HEK293 (cell line): ENCODE measurements at regions not wholly inside any gene's neighbourhood (a gene's known extent, or its start where the extent isn't known, plus 50 kb on each side); places are given as distances from the start of the nearest gene placed in this dataset.

Experiments
- CTCF ChIA-PET: fragments of 350-600 bp; formaldehyde crosslinking; extraction: SDS; loops from one replicate; lab custom pipeline; 2021; ENCODE audit warnings: antibody characterized with exemption; lab: Yijun Ruan, JAX
- POLR2A ChIA-PET: fragments of 300-600 bp; formaldehyde crosslinking; extraction: SDS; loops from one replicate; lab custom pipeline; 2020; ENCODE audit warnings: antibody characterized with exemption, inconsistent platforms; lab: Yijun Ruan, JAX
- H3K27ac ChIP-seq: fragments of 200-500 bp; sonication (Bioruptor generic); 2 replicates; pipeline ENCODE4 v1.5.1; 2014; ENCODE audit warnings: low read depth, low read length, control low read depth, inconsistent platforms; ENCODE audit errors: extremely low read depth
- H3K36me3 ChIP-seq, 2 experiments: fragments of 200-500 bp in 1 of 2; sonication (Bioruptor generic) in 1 of 2; 1 replicate in 1 of 2; 2 replicates in 1 of 2; pipeline ENCODE4 v1.5.1; 2014 to 2017; ENCODE audit warnings: inconsistent platforms in 2 of 2, low read length in 2 of 2; ENCODE audit not compliant: control insufficient read depth in 2 of 2, insufficient read depth in 1 of 2
- H3K4me1 ChIP-seq: fragments of 200-500 bp; sonication (Bioruptor generic); 2 replicates; pipeline ENCODE4 v1.5.1; 2014; ENCODE audit warnings: mild to moderate bottlenecking, low read length, inconsistent platforms; ENCODE audit not compliant: control insufficient read depth, insufficient read depth
- H3K4me3 ChIP-seq: 2 replicates; pipeline ENCODE4 v1.5.1; 2011; ENCODE audit warnings: low read depth, mild to moderate bottlenecking, control low read depth, low read length, moderate library complexity
- H3K9me3 ChIP-seq: fragments of 200-500 bp; sonication (Bioruptor generic); 2 replicates; pipeline ENCODE4 v1.5.1; 2014; ENCODE audit warnings: low read depth, low read length, inconsistent platforms; ENCODE audit not compliant: control insufficient read depth, insufficient read depth
- EGR2 ChIP-seq: fragments of 450-650 bp; formaldehyde crosslinking; IDR thresholded peaks from 2 replicates; pipeline ENCODE4 v1.5.1; 2016; ENCODE audit warnings: low read depth, missing biosample characterization, missing genetic modification characterization
- GLIS1 ChIP-seq: fragments of 450-650 bp; formaldehyde crosslinking; IDR thresholded peaks from 2 replicates; pipeline ENCODE4 v1.5.1; 2016; ENCODE audit warnings: missing biosample characterization, missing genetic modification characterization
- SP2 ChIP-seq: fragments of 450-650 bp; formaldehyde crosslinking; IDR thresholded peaks from 2 replicates; pipeline ENCODE4 v1.5.1; 2016; ENCODE audit warnings: missing biosample characterization, missing genetic modification characterization
- YY1 ChIP-seq: fragments of 450-650 bp; formaldehyde crosslinking; IDR thresholded peaks from 2 replicates; pipeline ENCODE4 v1.5.1; 2018; ENCODE audit warnings: missing biosample characterization, missing genetic modification characterization
- ZNF157 ChIP-seq: fragments of 450-650 bp; formaldehyde crosslinking; IDR thresholded peaks from 2 replicates; pipeline ENCODE4 v1.5.1; 2016; ENCODE audit warnings: missing biosample characterization, missing genetic modification characterization
- ZNF302 ChIP-seq: fragments of 450-650 bp; formaldehyde crosslinking; IDR thresholded peaks from 2 replicates; pipeline ENCODE4 v1.5.1; 2016; ENCODE audit warnings: missing biosample characterization, missing genetic modification characterization, low read depth
- ZNF404 ChIP-seq: fragments of 450-650 bp; formaldehyde crosslinking; IDR thresholded peaks from 2 replicates; pipeline ENCODE4 v1.5.1; 2017; ENCODE audit warnings: missing biosample characterization, missing genetic modification characterization
- ZNF473 ChIP-seq: fragments of 450-650 bp; formaldehyde crosslinking; IDR thresholded peaks from 2 replicates; pipeline ENCODE4 v1.5.1; 2017; ENCODE audit warnings: missing biosample characterization, missing genetic modification characterization
- ZNF777 ChIP-seq: fragments of 450-650 bp; formaldehyde crosslinking; IDR thresholded peaks from 2 replicates; pipeline ENCODE4 v1.5.1; 2017; ENCODE audit warnings: missing biosample characterization, missing genetic modification characterization, borderline replicate concordance
- TF ChIP-seq, protein P1 (sequence below): fragments of 450-650 bp; formaldehyde crosslinking; IDR thresholded peaks from 2 replicates; pipeline ENCODE4; 2016; ENCODE audit warnings: missing biosample characterization, missing genetic modification characterization
- TF ChIP-seq, protein P2 (sequence below): fragments of 450-650 bp; formaldehyde crosslinking; IDR thresholded peaks from 2 replicates; pipeline ENCODE4 v1.5.1; 2016; ENCODE audit warnings: missing biosample characterization, missing genetic modification characterization
- TF ChIP-seq, protein P3 (sequence below): fragments of 450-650 bp; formaldehyde crosslinking; IDR thresholded peaks from 2 replicates; pipeline ENCODE4 v1.5.1; 2016; ENCODE audit warnings: missing biosample characterization, missing genetic modification characterization
- TF ChIP-seq, protein P4 (sequence below): fragments of 450-650 bp; formaldehyde crosslinking; IDR thresholded peaks from 2 replicates; pipeline ENCODE4 v1.5.1; 2017; ENCODE audit warnings: missing biosample characterization, missing genetic modification characterization
- TF ChIP-seq, protein P5 (sequence below): fragments of 450-650 bp; formaldehyde crosslinking; IDR thresholded peaks from 2 replicates; pipeline ENCODE4 v1.5.1; 2016; ENCODE audit warnings: missing biosample characterization, missing genetic modification characterization

DNA sequence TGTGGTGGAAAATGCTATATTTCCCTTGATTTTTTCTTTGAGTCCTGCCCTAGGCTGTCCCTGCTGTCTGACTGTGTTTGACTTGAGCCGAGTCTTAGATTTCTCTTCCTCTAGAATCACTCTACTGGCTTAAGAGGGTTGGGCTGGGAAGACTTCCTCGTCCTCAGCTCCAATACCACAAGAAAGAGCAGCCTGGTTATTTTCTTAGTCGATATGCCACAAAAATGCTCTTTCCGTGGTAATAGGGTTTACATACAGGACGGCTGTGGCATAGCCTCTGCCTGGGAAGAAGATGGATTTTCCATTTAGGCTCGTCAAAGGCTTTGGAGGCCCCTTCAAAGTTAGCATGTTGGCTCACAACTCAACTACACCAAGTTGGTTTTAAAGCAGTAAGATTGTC, 212.0 kb upstream of the IGFBP3 start:
- no peak overlapping the region for H3K4me3 ChIP-seq
- no peaks in the 10 kb centered on the region for H3K4me1 ChIP-seq
- H3K9me3 ChIP-seq = no peaks in the 10 kb centered on the region
- TF ChIP-seq YY1 (tag by site-specific recombination) = no peak
- TF ChIP-seq, protein P1, sequence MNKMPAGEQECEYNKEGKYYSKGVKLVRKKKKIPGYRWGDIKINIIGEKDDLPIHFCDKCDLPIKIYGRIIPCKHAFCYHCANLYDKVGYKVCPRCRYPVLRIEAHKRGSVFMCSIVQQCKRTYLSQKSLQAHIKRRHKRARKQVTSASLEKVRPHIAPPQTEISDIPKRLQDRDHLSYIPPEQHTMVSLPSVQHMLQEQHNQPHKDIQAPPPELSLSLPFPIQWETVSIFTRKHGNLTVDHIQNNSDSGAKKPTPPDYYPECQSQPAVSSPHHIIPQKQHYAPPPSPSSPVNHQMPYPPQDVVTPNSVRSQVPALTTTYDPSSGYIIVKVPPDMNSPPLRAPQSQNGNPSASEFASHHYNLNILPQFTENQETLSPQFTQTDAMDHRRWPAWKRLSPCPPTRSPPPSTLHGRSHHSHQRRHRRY (tag by site-specific recombination) = no peak
- TF ChIP-seq, protein P2, sequence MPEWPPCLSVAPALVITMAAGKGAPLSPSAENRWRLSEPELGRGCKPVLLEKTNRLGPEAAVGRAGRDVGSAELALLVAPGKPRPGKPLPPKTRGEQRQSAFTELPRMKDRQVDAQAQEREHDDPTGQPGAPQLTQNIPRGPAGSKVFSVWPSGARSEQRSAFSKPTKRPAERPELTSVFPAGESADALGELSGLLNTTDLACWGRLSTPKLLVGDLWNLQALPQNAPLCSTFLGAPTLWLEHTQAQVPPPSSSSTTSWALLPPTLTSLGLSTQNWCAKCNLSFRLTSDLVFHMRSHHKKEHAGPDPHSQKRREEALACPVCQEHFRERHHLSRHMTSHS = no peak
- no peak for TF ChIP-seq ZNF157 (tag by site-specific recombination)
- TF ChIP-seq, protein P3, sequence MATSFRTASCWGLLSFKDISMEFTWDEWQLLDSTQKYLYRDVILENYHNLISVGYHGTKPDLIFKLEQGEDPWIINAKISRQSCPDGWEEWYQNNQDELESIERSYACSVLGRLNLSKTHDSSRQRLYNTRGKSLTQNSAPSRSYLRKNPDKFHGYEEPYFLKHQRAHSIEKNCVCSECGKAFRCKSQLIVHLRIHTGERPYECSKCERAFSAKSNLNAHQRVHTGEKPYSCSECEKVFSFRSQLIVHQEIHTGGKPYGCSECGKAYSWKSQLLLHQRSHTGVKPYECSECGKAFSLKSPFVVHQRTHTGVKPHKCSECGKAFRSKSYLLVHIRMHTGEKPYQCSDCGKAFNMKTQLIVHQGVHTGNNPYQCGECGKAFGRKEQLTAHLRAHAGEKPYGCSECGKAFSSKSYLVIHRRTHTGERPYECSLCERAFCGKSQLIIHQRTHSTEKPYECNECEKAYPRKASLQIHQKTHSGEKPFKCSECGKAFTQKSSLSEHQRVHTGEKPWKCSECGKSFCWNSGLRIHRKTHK (tag by site-specific recombination) = no peak
- TF ChIP-seq ZNF404 (tag by site-specific recombination) = no peak
- no peak for TF ChIP-seq ZNF777 (tag by site-specific recombination)
- TF ChIP-seq, protein P4, sequence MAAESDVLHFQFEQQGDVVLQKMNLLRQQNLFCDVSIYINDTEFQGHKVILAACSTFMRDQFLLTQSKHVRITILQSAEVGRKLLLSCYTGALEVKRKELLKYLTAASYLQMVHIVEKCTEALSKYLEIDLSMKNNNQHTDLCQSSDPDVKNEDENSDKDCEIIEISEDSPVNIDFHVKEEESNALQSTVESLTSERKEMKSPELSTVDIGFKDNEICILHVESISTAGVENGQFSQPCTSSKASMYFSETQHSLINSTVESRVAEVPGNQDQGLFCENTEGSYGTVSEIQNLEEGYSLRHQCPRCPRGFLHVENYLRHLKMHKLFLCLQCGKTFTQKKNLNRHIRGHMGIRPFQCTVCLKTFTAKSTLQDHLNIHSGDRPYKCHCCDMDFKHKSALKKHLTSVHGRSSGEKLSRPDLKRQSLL = no peak
- TF ChIP-seq EGR2 (tag by site-specific recombination) = no peak
- TF ChIP-seq ZNF302 (tag by site-specific recombination) = no peak
- no peak for TF ChIP-seq ZNF473 (tag by site-specific recombination)
- TF ChIP-seq, all 188 proteins: peak for 0
- Histone ChIP-seq H3K36me3 (no peaks in the 10 kb centered on the region), H3K27ac (no peak overlapping the region)
- CTCF ChIA-PET = interaction anchor here (0.6 to 1.6 kb wide), 3 partner anchors 211 to 243 kb away, joined by 3 to 14 read pairs (median 4); partner anchors contain the start of gene IGFBP3
- POLR2A ChIA-PET = no interaction called here

DNA sequence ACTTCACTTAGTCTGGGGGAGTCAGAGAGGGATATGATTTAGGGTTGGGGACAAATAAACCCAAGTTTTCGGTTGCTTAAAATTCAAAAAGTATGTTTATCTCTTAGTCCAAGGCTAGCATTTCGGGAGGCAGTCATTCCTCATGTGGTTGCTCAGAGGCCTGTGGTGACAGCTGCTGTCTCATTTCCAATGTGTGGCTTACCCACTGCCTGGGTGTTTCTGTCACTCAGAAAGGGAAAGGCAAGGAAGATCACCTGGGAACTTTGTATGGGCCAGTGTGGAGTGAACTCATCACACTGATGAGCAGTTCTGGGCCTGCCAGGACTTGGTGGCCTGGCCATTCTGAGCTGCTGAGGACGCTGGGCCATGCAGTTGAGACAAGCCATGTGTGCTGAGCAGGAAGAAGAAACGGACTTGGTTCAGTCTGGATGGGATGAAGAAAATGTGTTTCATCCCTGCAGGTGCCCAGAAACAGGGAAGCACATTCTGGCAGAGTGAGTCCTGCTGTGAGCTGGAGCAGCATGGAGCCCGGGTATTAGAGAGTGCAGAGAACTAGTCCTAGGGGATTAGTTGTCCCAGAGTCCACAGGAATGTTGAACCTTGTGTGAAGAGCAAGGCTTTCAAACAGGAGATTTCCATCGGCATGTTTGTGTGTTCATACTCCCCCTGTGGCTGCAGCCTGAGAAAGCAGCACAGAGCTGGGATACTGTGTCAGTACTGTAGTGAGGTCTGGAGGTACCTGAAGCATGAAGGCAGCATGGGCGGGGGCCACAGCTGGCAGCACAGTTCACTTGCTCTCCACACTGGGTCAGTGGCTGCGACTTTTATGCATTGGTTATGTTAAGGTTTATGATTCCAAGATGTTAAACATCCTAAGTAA, 211.1 kb upstream of the IGFBP3 start:
- CTCF ChIA-PET = interaction anchor here (1.4 kb wide), 1 partner anchor 210 kb away, joined by 14 read pairs; the partner anchor contains the start of gene IGFBP3
- TF ChIP-seq, protein P5, sequence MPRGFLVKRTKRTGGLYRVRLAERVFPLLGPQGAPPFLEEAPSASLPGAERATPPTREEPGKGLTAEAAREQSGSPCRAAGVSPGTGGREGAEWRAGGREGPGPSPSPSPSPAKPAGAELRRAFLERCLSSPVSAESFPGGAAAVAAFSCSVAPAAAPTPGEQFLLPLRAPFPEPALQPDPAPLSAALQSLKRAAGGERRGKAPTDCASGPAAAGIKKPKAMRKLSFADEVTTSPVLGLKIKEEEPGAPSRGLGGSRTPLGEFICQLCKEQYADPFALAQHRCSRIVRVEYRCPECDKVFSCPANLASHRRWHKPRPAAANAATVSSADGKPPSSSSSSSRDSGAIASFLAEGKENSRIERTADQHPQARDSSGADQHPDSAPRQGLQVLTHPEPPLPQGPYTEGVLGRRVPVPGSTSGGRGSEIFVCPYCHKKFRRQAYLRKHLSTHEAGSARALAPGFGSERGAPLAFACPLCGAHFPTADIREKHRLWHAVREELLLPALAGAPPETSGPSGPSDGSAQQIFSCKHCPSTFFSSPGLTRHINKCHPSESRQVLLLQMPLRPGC (tag by site-specific recombination) = no peak
- TF ChIP-seq SP2 (tag by site-specific recombination) (no peak), GLIS1 (tag by site-specific recombination) (no peak)
- Histone ChIP-seq H3K4me1 (no peaks in the 10 kb centered on the region), H3K27ac (no peak overlapping the region), H3K4me3 (no peak overlapping the region), H3K36me3 (no peaks in the 10 kb centered on the region), H3K9me3 (no peaks in the 10 kb centered on the region)
- POLR2A ChIA-PET = no interaction called here
